HG03103 (cell line): ENCODE measurements at regions not wholly inside any gene's neighbourhood (a gene's known extent, or its start where the extent isn't known, plus 50 kb on each side); places are given as distances from the start of the nearest gene placed in this dataset.

ENCODE experiments used
- ATAC-seq: cut with Tn5 transposase; IDR thresholded peaks from one replicate; pipeline ENCODE4 v1.9.1; 2021; ENCODE audit warnings: low read depth; ENCODE audit not compliant: unreplicated experiment

- peak; percentile 48 for ATAC-seq
These were observed 148.1 kb downstream of the CEBPB start for GRCh38 chr20:50338479-50339391.

- ATAC-seq = no peak
These were observed 148.9 kb downstream of the CEBPB start for GRCh38 chr20:50339466-50339901.

- ATAC-seq = no peak
These were observed 149.9 kb downstream of the CEBPB start for GRCh38 chr20:50340541-50340940.

- no peak for ATAC-seq
These were observed 150.4 kb downstream of the CEBPB start for GRCh38 chr20:50341050-50341449.

GRCh38 chr20:50341880-50342637 is 151.4 kb downstream of the CEBPB start:
- ATAC-seq = no peak

- ATAC-seq = no peak
These were observed 152.0 kb downstream of the CEBPB start for GRCh38 chr20:50342638-50343102.

GRCh38 chr20:50343125-50343489 is 152.5 kb downstream of the CEBPB start:
- no peak for ATAC-seq

- ATAC-seq = no peak
These were observed 153.0 kb downstream of the CEBPB start for GRCh38 chr20:50343490-50344179.

GRCh38 chr20:50344232-50345071 is 153.8 kb downstream of the CEBPB start:
- no peak for ATAC-seq

GRCh38 chr20:50345712-50346373 is 155.2 kb downstream of the CEBPB start:
- no peak for ATAC-seq

GRCh38 chr20:50346374-50347283 is 156.0 kb downstream of the CEBPB start:
- ATAC-seq = no peak

- ATAC-seq = no peak
These were observed 156.8 kb downstream of the CEBPB start for GRCh38 chr20:50347284-50348063.

- ATAC-seq = no peak
These were observed 157.5 kb downstream of the CEBPB start for GRCh38 chr20:50348096-50348495.

GRCh38 chr20:50350510-50351249 is 159.5 kb upstream of the PTPN1 start:
- ATAC-seq = no peak

- no peak for ATAC-seq
These were observed 158.6 kb upstream of the PTPN1 start for GRCh38 chr20:50351541-50351940.

GRCh38 chr20:50353289-50353961 is 156.8 kb upstream of the PTPN1 start:
- no peak for ATAC-seq
